Prostate gland (tissue), 1 donor: ENCODE measurements at regions not wholly inside any gene's neighbourhood (a gene's known extent, or its start where the extent isn't known, plus 50 kb on each side); places are given as distances from the start of the nearest gene placed in this dataset.

ENCODE experiments used
- POLR2A ChIP-seq: fragments of 450-650 bp; IDR thresholded peaks from one replicate; pipeline ENCODE4 v1.6.1; 2016; ENCODE audit warnings: antibody characterized with exemption, mild to moderate bottlenecking
- POLR2AphosphoS5 ChIP-seq: sonication (generic); formaldehyde crosslinking; IDR thresholded peaks from one replicate; pipeline ENCODE4 v1.6.1; 2017; ENCODE audit warnings: antibody characterized with exemption

DNA sequence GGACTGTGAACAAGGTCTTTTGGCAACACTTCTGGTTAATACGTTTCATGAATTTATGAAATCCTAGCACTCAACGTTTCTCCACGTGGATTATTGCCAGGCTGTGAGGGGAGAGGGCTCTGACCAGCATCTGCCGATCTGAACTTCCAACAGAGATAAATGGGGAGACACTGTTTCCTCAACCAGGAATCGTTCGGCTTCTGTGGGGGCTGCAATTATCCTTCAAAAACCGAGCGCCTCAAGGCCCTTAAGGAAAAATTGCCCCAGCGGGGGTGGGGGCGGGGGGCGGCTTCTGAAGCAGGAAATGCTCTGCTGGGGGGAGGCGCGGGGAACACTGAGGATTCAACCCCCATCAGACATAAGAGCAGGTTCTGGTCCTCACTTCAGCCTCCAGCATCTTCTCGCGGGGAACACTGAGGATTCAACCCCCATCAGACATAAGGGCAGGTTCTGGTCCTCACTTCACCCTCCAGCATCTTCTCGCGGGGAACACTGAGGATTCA lies 155.6 kb downstream of the BRD1 start:
- no peak for TF ChIP-seq POLR2AphosphoS5
- no peak for TF ChIP-seq POLR2A
